ENCODE measurements at regions not wholly inside any gene's neighbourhood (a gene's known extent, or its start where the extent isn't known, plus 50 kb on each side); places are given as distances from the start of the nearest gene placed in this dataset.

DNA sequence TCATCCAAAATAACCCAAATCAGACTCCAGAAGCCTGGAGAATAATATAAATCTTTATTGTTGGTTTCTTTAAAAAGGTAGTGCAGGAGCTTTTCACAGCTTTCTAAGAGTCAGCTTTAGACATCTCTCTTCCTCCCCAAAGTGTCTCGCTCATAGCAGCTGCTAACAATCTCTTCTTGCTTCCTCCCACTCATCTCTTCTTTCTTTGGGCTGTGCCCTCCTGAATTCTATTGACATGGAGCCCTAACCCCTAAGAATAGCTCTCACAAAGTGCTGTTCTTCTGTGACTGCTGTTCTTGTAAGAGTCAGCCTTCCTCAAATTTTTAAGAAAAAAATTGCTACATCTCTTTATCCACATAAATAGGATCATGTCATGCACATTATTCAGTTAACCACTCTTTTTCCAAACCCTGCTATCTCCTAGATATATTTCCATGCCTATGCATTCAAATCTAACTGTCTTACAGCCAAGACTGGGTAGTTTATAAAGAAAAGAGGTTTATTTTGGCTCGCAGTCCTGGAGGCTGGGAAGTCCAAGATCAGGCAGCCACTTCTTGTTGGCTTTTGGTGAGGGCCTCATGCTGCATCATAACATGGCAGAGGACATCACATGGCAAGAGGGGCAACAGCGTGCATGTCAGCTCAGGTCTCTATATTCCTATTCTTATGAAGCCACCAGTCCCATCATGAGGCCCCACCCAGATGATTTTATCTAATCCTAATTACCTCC lies 301.0 kb upstream of the POU3F1 start:
- TF ChIP-seq POLR2A (IDR thresholded peaks at IDR 0.05; ENCODE audit: low read depth, low read length) (no peak), POLR2AphosphoS5 (IDR thresholded peaks at IDR 0.05; ENCODE audit: low read depth, low read length) (no peak)

Data from GM12891 (cell line).